ENCODE measurements at regions not wholly inside any gene's neighbourhood (a gene's known extent, or its start where the extent isn't known, plus 50 kb on each side); places are given as distances from the start of the nearest gene placed in this dataset.
"Not testable (repeated sequence)": the region's sequence is repeated elsewhere in the genome, so short reads cannot be mapped to it uniquely, and the experiment has no call there.

DNA sequence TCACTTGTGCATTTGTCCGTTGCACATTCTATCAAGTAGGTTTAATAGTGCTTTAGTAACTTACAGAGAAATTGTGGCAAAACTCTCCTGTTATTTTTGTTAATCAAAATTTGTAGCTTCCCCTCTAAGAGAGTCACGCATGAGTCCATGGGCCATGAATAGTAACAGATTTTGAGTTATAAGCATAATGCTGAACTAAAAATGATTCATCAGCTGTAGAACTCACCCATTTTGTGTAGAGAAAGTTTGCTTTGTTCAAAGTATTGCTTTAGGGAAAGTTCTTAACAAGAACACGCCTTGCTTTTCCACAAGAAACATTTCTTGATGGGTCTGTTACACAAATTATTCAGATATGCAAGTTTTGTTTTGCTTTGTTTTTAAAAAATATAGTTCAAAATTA, 1300.9 kb downstream of the CDH12 start:
- not testable (repeated sequence) for H2AFZ ChIP-seq (replicated peaks); H3K4me2 ChIP-seq; H3K27ac ChIP-seq; H3K27me3 ChIP-seq; H3K4me1 ChIP-seq; H3K27ac Mint-ChIP-seq; H3K4me3 Mint-ChIP-seq; H4K20me1 ChIP-seq (ENCODE audit: low read depth); H3F3A ChIP-seq (ENCODE audit: low read depth); H3K27me3 Mint-ChIP-seq (ENCODE audit: insufficient read depth, low read depth); H3K36me3 ChIP-seq; H3K4me3 ChIP-seq; H3K36me3 Mint-ChIP-seq; DNase-seq (ENCODE audit: low spot score); H3K9ac ChIP-seq; H3K9me3 Mint-ChIP-seq; H3K4me1 Mint-ChIP-seq; H3K79me2 ChIP-seq (ENCODE audit: low read depth); H3K9me3 ChIP-seq (ENCODE audit: low read depth)

DNA sequence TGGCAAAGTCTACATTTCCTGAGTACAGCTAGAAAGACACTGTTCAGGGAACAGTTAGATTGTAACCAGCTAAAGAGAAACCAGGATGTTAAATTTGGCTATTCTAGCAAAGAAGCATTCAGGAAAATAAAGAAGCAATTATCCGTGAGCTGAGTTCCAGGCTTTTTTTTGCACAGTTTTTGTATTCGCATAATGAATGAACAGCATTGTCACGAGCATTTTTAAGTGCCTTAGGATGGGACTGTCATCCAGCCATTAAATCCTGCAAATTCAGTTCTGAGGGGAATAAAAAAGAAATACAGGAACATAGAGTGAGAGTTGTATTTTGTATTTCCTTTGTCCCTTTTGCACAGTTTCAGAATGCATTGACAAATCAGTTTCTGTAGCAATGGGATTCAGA, 1302.2 kb downstream of the CDH12 start:
- H3K27me3 Mint-ChIP-seq (ENCODE audit: insufficient read depth, low read depth); H3K27ac ChIP-seq; H3K27me3 ChIP-seq; H3K4me2 ChIP-seq; H4K20me1 ChIP-seq (ENCODE audit: low read depth); H3F3A ChIP-seq (ENCODE audit: low read depth); H3K36me3 ChIP-seq; H3K9me3 ChIP-seq (ENCODE audit: low read depth); H3K36me3 Mint-ChIP-seq; H3K79me2 ChIP-seq (ENCODE audit: low read depth); H3K27ac Mint-ChIP-seq; H3K4me3 ChIP-seq; H3K4me3 Mint-ChIP-seq; H3K4me1 Mint-ChIP-seq; H3K4me1 ChIP-seq; H3K9ac ChIP-seq; DNase-seq (ENCODE audit: low spot score); H2AFZ ChIP-seq (replicated peaks); H3K9me3 Mint-ChIP-seq: not testable (repeated sequence)

DNA sequence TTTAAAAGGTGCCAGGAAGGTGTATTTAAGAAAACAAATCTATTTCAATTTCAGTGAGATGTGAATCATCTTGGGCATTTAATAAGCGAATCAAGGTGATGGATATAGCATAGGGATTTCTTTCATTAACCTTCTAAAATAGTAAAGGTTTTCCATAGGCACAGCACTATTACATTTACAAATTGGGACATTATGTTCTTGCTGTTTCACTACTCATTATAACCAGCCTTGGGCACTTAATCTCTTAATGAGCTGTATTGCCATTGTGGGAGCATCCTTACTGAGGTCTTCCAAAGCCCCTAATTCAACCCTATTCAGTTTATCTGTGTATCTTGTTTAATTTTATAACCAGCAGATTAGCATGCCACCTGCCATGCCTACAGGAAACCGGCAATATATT, 1305.5 kb downstream of the CDH12 start:
- H3F3A ChIP-seq (ENCODE audit: low read depth); H3K27me3 Mint-ChIP-seq (ENCODE audit: insufficient read depth, low read depth); DNase-seq (ENCODE audit: low spot score); H3K4me3 ChIP-seq; H3K27ac ChIP-seq; H2AFZ ChIP-seq (replicated peaks); H3K27me3 ChIP-seq; H3K4me1 ChIP-seq; H3K4me1 Mint-ChIP-seq; H4K20me1 ChIP-seq (ENCODE audit: low read depth); H3K79me2 ChIP-seq (ENCODE audit: low read depth); H3K36me3 ChIP-seq; H3K9me3 Mint-ChIP-seq; H3K9me3 ChIP-seq (ENCODE audit: low read depth); H3K9ac ChIP-seq; H3K36me3 Mint-ChIP-seq; H3K4me3 Mint-ChIP-seq; H3K27ac Mint-ChIP-seq; H3K4me2 ChIP-seq: not testable (repeated sequence)

DNA sequence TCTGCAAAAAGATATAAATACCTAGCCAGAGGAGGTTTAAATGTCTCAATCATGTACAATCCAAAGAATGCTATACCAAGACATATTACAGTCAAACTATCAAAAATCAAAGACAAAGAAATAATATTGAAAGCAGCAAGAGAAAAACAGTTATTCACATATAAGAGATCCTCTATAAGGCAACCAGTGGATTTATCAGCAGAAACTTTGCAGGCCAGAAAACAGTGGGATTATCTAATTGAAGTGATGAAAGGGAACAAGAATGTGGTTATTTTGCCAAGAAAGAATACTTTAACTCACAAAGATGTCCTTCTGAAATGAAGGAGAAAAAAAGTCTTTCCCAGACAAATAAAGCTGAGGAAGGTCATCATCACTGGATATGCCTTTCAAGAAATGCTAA, 1318.0 kb downstream of the CDH12 start:
- not testable (repeated sequence) for H2AFZ ChIP-seq (replicated peaks); H3K27me3 ChIP-seq; H3K4me1 Mint-ChIP-seq; H3K27ac ChIP-seq; DNase-seq (ENCODE audit: low spot score); H3K9ac ChIP-seq; H4K20me1 ChIP-seq (ENCODE audit: low read depth); H3K4me1 ChIP-seq; H3K79me2 ChIP-seq (ENCODE audit: low read depth); H3K4me2 ChIP-seq; H3K36me3 Mint-ChIP-seq; H3K36me3 ChIP-seq; H3F3A ChIP-seq (ENCODE audit: low read depth); H3K4me3 Mint-ChIP-seq; H3K27me3 Mint-ChIP-seq (ENCODE audit: insufficient read depth, low read depth); H3K9me3 Mint-ChIP-seq; H3K9me3 ChIP-seq (ENCODE audit: low read depth); H3K4me3 ChIP-seq; H3K27ac Mint-ChIP-seq

DNA sequence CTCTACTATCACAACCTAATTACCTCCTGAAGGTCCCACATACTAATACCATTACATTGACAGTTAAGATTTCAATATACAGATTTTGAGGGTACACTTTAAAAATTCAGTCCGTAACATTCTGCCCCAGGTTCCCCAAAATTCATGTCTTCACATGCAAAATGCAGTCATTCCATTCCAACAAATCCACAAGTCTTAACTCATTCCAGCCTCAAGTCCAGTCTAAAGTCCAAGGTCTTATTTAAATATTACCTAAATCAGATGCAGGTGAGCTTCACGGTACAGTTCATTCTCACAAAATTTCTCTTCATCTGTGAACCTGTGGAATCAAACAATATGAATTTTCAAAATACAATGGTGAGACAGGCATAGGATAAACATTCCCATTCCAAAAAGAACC, 1332.0 kb downstream of the CDH12 start:
- not testable (repeated sequence) for H2AFZ ChIP-seq (replicated peaks); H3K9me3 ChIP-seq (ENCODE audit: low read depth); H4K20me1 ChIP-seq (ENCODE audit: low read depth); H3F3A ChIP-seq (ENCODE audit: low read depth); H3K4me1 Mint-ChIP-seq; H3K27ac Mint-ChIP-seq; H3K4me3 Mint-ChIP-seq; H3K9ac ChIP-seq; H3K4me2 ChIP-seq; H3K4me3 ChIP-seq; H3K36me3 Mint-ChIP-seq; H3K9me3 Mint-ChIP-seq; H3K27ac ChIP-seq; DNase-seq (ENCODE audit: low spot score); H3K27me3 ChIP-seq; H3K79me2 ChIP-seq (ENCODE audit: low read depth); H3K27me3 Mint-ChIP-seq (ENCODE audit: insufficient read depth, low read depth); H3K36me3 ChIP-seq; H3K4me1 ChIP-seq

DNA sequence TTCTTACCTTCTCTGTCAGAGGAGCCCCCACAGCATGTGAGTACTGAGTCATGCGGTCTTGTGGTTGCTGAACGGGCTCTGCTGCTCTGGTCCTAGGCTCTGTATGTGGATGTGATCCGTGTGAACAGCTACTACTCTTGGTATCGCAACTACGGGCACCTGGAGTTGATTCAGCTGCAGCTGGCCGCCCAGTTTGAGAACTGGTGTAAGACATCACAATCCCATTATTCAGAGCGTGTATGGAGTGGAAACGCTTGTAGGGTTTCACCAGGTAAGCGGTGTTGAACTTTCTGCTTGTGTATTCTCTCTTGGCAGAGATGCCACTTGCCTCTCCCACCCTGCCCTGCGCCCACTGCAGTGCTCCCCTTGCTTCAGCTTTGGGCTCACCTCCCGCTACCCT, 1356.2 kb downstream of the CDH12 start:
- H3K27ac Mint-ChIP-seq; H3K9me3 Mint-ChIP-seq; H4K20me1 ChIP-seq (ENCODE audit: low read depth); H2AFZ ChIP-seq (replicated peaks); DNase-seq (ENCODE audit: low spot score); H3K27me3 Mint-ChIP-seq (ENCODE audit: insufficient read depth, low read depth); H3F3A ChIP-seq (ENCODE audit: low read depth); H3K36me3 ChIP-seq; H3K27me3 ChIP-seq; H3K4me2 ChIP-seq; H3K4me3 ChIP-seq; H3K4me1 ChIP-seq; H3K4me3 Mint-ChIP-seq; H3K79me2 ChIP-seq (ENCODE audit: low read depth); H3K9ac ChIP-seq; H3K36me3 Mint-ChIP-seq; H3K27ac ChIP-seq; H3K4me1 Mint-ChIP-seq; H3K9me3 ChIP-seq (ENCODE audit: low read depth): not testable (repeated sequence)

DNA sequence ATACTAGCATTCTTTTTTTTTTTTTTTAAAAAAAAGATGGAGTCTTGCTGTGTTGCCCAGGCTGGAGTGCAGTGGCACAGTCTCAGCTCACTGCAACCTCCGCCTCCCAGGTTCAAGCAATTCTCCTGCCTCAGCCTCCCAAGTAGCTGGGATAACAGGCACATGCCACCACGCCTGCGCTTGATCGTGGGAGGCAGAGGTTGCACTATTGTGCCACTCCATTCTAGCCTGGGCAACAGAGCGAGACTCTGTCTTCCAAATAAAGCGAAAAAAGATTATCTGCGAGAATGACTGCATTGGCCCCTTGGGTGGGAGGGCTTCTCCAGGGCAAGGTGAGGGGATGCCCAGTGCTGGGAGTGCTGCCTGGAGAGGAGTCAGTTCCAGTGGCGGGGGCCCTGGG, 1357.1 kb downstream of the CDH12 start:
- H3K4me3 Mint-ChIP-seq; H3K27me3 Mint-ChIP-seq (ENCODE audit: insufficient read depth, low read depth); DNase-seq (ENCODE audit: low spot score); H3K4me3 ChIP-seq; H3K9me3 ChIP-seq (ENCODE audit: low read depth); H3K27ac ChIP-seq; H3K4me1 ChIP-seq; H3K4me2 ChIP-seq; H3K4me1 Mint-ChIP-seq; H4K20me1 ChIP-seq (ENCODE audit: low read depth); H3K9me3 Mint-ChIP-seq; H3K36me3 ChIP-seq; H3K9ac ChIP-seq; H3K27me3 ChIP-seq; H3K79me2 ChIP-seq (ENCODE audit: low read depth); H2AFZ ChIP-seq (replicated peaks); H3F3A ChIP-seq (ENCODE audit: low read depth); H3K36me3 Mint-ChIP-seq: not testable (repeated sequence)
- H3K27ac Mint-ChIP-seq: peak overlapping the region; percentile 43

DNA sequence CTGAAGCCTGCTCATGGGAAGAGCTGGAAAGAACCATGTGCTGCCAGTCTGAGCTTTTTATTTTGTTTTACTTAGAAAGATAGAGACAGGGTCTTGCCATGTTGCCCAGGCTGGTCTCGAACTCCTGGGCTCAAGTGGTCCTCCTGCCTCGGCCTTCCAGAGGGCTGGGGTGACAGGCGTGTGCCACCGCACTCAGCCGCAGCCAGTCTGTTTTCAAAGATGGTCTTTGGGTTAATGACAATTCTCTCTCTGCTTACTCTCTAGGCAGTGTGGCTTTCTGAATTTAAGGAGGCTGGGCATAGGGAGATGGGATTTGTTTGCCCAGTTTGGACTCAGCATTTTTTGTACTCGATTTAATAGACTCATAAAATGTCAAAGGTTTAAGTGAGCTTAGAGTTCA, 1357.9 kb downstream of the CDH12 start:
- H3K4me1 Mint-ChIP-seq; H3K9me3 ChIP-seq (ENCODE audit: low read depth); H3K27ac Mint-ChIP-seq; H3F3A ChIP-seq (ENCODE audit: low read depth); H3K36me3 Mint-ChIP-seq; H3K4me1 ChIP-seq; H2AFZ ChIP-seq (replicated peaks); H3K9ac ChIP-seq; H3K79me2 ChIP-seq (ENCODE audit: low read depth); H3K36me3 ChIP-seq; H3K4me2 ChIP-seq; DNase-seq (ENCODE audit: low spot score); H3K4me3 ChIP-seq; H4K20me1 ChIP-seq (ENCODE audit: low read depth); H3K9me3 Mint-ChIP-seq; H3K27ac ChIP-seq; H3K4me3 Mint-ChIP-seq; H3K27me3 Mint-ChIP-seq (ENCODE audit: insufficient read depth, low read depth); H3K27me3 ChIP-seq: not testable (repeated sequence)

DNA sequence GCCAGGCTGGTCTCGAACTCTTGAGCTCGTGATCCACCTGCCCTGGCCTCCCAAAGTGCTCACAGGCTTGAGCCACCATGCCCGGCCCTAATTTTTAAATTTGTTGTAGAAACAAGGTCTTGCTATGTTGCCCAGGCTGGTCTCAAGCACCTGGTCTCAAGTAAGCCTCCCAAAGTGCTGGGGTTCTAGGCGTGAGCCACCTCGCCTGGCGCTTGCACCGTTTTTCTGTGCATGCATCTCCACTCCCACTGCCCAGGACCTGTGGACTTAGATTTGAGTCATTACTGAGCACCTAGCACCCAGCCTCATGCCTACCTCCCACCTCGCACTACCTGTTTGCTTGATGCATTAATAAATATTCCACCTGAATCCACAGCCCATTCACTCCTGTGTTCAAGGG, 1359.1 kb downstream of the CDH12 start:
- not testable (repeated sequence) for H3K4me1 ChIP-seq; DNase-seq (ENCODE audit: low spot score); H3K27ac ChIP-seq; H4K20me1 ChIP-seq (ENCODE audit: low read depth); H2AFZ ChIP-seq (replicated peaks); H3K27me3 Mint-ChIP-seq (ENCODE audit: insufficient read depth, low read depth); H3K9me3 ChIP-seq (ENCODE audit: low read depth); H3K9ac ChIP-seq; H3K36me3 ChIP-seq; H3K79me2 ChIP-seq (ENCODE audit: low read depth); H3K27me3 ChIP-seq; H3K36me3 Mint-ChIP-seq; H3K27ac Mint-ChIP-seq; H3K4me2 ChIP-seq; H3F3A ChIP-seq (ENCODE audit: low read depth); H3K4me3 Mint-ChIP-seq; H3K4me3 ChIP-seq; H3K4me1 Mint-ChIP-seq; H3K9me3 Mint-ChIP-seq

All from neural progenitor cell (in vitro differentiated cells).